ENCODE measurements at regions not wholly inside any gene's neighbourhood (a gene's known extent, or its start where the extent isn't known, plus 50 kb on each side); places are given as distances from the start of the nearest gene placed in this dataset.

DNA sequence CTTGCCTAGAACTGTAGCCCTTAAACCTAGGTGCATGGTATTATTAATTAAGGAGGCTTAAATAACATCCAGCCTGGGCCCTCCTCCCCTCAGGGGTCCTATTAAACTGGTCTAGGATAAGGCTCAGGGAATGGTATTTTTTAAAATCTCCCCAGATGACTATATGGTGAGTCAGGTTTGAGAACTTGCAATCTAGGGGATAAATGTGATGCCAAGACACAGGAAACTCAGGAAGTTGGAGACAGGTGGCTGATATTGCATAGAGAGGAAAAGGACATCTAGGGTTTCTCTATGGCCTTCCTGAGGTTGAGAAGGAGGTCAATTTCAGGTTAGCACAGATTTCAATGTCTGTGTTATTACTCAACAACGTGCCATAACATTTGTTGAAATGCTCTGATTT lies 581.0 kb downstream of the TLE1 start:
- TF ChIP-seq CTCF (IDR thresholded peaks at IDR 0.05; ENCODE audit: low read length) (no peak), EZH2phosphoT487 (IDR thresholded peaks at IDR 0.05; ENCODE audit: low read length) (no peak), EZH2 (optimal IDR thresholded peaks at IDR 0.05; ENCODE audit: low read depth, low read length) (no peak)
